ENCODE measurements at regions not wholly inside any gene's neighbourhood (a gene's known extent, or its start where the extent isn't known, plus 50 kb on each side); places are given as distances from the start of the nearest gene placed in this dataset.

GRCh38 chr14:76324133-76324532 lies 51.8 kb upstream of the ESRRB start:
- Histone ChIP-seq H3K36me3 (no peaks in the 10 kb centered on the region), H3K27me3 (peaks cover 0 to 19% (median 0%) of the 10 kb centered on the region in 4 donors), H3K4me1 (no peaks in the 10 kb centered on the region), H3K9me3 (no peaks in the 10 kb centered on the region), H3K4me3 (no peak overlapping the region), H3K27ac (no peak overlapping the region)
- no peak for TF ChIP-seq CTCF (IDR thresholded peaks at IDR 0.05)
- TF ChIP-seq POLR2A (IDR thresholded peaks at IDR 0.05) = no peak
- intact Hi-C loops (cut with DNase I) = no loop called here
- DNase-seq = no peak
- WGBS, 2 donors = 68 to 72% methylated on average over 2 to 4 of the region's 5 CpGs
